Fibroblast of pulmonary artery (primary cell): ENCODE measurements at regions not wholly inside any gene's neighbourhood (a gene's known extent, or its start where the extent isn't known, plus 50 kb on each side); places are given as distances from the start of the nearest gene placed in this dataset.

ENCODE experiments used
- DNase-seq: peaks from one replicate; pipeline ENCODE4 v3.0.0-alpha.2; 2010; ENCODE audit warnings: low read depth
- H3K4me3 ChIP-seq: replicated peaks from 2 replicates; pipeline ENCODE4 v1.5.1; 2011; ENCODE audit warnings: low read depth, mild to moderate bottlenecking, control low read depth, low read length, moderate library complexity
- TF ChIP-seq, protein P1 (sequence below): IDR thresholded peaks from 2 replicates; pipeline ENCODE4 v1.5.1; 2011; ENCODE audit warnings: mild to moderate bottlenecking, control low read depth, low read length, inconsistent platforms; ENCODE audit errors: missing control alignments

DNA sequence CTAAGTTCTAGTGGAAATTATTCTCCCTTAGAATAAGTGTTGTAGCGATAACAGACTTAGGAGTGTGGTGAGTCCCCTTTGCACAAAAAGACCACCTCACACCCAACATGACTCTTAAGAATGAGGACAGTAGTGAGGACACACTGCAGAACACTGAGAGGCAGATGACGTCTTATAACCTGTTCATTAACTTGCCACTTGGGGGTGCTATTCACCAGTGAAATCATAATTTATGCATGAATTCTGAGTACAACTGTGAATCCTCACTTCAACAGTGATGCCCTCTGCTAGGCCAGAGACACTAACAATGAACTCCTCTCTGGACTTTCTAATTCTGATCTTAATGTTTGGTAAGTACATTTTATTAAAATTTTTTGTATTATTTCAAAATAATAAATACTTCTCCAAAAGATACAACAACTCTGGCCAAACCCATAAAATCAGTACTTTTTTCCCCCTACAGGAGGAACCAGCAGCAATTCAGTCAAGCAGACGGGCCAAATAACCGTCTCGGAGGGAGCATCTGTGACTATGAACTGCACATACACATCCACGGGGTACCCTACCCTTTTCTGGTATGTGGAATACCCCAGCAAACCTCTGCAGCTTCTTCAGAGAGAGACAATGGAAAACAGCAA lies 274.7 kb downstream of the DAD1 start:
- no peak overlapping the region for H3K4me3 ChIP-seq
- TF ChIP-seq, protein P1, sequence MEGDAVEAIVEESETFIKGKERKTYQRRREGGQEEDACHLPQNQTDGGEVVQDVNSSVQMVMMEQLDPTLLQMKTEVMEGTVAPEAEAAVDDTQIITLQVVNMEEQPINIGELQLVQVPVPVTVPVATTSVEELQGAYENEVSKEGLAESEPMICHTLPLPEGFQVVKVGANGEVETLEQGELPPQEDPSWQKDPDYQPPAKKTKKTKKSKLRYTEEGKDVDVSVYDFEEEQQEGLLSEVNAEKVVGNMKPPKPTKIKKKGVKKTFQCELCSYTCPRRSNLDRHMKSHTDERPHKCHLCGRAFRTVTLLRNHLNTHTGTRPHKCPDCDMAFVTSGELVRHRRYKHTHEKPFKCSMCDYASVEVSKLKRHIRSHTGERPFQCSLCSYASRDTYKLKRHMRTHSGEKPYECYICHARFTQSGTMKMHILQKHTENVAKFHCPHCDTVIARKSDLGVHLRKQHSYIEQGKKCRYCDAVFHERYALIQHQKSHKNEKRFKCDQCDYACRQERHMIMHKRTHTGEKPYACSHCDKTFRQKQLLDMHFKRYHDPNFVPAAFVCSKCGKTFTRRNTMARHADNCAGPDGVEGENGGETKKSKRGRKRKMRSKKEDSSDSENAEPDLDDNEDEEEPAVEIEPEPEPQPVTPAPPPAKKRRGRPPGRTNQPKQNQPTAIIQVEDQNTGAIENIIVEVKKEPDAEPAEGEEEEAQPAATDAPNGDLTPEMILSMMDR: peak; percentile 70
- peak; percentile 63 for DNase-seq

DNA sequence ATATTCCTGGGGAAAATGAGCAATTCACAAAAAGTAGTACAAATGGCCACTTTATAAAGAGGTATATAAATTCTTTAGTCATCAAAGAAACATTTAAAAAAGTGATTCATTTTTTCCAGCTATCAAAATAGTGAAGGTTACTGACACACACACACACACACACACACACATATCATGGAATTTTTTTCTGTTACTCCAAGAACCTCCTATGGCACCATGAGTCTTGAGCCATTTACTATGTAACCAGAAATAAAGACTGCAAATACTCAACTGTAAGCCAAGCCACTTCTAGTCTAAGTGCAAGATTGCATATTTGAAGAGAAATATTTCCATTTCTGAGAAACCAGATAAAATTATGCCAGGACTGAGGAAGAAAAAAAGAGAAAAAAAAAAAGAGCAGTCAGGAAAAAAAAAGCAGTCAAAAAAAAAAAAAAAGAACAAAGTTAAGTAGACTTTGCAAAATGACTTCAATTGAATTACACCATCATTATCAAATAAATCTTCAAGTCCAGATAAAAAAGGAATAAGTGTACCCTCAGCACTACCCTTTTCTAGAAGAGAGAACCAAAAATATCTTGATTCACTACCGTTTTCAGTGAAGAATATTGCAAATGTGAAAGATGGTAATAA lies 275.7 kb downstream of the DAD1 start:
- no peak for DNase-seq
- no peak overlapping the region for H3K4me3 ChIP-seq
- TF ChIP-seq, protein P1: no peak

DNA sequence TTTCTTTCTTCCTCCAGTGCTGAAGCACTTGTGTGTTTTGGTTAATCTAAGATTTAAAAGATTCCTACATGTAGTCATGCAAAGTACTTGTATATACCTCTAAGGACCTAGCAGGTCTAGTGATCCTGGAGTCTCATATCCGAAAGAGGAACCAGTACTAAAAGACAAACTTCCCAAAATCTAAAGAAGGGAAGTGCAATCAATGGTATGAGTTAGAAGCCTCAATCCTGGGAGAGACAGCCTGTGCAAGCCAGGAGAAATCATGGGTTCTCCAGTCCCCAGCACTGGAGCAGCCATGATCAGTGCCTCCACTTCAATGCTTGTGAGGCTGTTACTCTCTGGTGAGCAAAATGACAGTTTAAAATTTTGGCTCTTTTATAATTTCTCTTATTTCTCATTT lies 277.4 kb downstream of the DAD1 start:
- H3K4me3 ChIP-seq: no peak overlapping the region
- DNase-seq: no peak
- TF ChIP-seq, protein P1: no peak

DNA sequence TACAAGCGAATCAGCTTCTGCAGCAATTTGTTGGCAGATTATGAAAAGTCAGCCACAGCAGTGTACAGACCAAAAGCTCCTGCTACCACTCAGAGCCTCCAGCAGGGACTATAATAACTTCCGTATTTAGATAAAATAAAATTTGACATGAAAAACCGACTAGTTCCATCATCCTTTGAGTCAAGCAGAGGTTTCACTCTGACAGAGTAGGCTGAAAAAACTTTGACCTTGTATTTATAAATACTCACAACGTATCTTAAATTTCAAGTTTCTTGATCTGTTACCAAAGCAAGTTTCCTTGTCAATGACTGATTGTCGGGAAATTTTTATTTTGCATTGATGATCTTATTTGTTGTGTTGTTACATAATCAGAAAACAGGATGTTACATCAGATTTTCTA lies 283.4 kb downstream of the DAD1 start:
- H3K4me3 ChIP-seq: no peak overlapping the region
- TF ChIP-seq, protein P1: no peak
- DNase-seq: no peak

DNA sequence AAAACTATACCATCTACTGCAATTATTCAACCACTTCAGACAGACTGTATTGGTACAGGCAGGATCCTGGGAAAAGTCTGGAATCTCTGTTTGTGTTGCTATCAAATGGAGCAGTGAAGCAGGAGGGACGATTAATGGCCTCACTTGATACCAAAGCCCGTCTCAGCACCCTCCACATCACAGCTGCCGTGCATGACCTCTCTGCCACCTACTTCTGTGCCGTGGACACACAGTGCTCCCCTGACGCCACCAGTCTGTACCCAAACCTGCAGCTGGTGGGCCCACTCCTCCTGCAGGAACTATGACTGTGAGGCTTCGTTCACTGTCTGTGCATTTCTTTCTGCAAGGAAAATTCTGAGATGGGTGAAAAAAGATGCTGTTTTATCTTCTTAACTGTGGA lies 284.7 kb downstream of the DAD1 start:
- no peak overlapping the region for H3K4me3 ChIP-seq
- no peak for DNase-seq
- TF ChIP-seq, protein P1: no peak

DNA sequence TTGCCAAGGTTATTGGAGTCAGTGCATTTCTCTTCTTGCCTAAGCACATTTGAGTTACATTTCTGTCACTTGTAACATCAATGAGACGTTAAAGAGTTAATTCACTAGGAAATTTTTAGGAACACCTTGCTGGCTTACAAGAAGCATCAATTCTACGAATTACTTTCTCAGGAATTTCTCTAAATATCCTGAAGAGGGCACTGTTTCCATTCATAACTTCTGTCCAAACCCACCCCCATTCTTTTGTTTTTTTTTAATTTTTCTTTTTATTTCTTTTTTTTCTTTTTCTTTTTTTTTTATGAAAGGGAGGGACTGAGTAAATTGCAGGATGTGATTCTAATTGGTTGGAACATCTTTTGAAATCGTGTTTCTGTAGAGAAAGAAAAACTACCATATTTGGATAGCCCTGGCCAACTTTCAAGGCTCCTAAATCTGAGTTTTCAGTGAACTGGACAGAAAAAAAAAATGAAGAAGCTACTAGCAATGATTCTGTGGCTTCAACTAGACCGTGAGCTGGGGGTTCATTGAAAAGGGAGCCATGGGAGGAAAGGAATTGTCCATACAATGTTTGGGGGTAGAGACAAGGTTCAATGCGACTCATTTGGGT lies 285.3 kb downstream of the DAD1 start:
- no peak overlapping the region for H3K4me3 ChIP-seq
- TF ChIP-seq, protein P1: peak; percentile 47
- DNase-seq: peak; percentile 29

DNA sequence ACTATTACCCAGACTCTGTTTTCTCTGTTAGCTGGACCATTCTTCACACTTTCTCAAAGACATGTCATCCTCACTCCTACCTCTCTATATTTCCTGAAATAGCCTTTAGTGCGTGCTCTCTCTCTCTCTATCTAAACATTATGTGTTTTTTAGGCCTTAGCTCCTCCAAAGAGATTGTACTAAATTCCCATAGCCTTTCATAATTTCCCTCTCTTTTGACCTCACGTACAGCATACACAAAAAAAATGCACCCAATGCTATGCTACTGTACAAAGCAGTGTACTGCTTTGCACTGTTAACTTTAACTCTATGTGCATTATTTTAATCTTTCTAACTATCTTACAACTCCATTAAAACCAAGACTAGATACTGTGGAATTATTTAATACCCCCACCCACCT lies 288.4 kb downstream of the DAD1 start:
- TF ChIP-seq, protein P1: no peak
- no peak for DNase-seq
- no peak overlapping the region for H3K4me3 ChIP-seq
